Mesendoderm (in vitro differentiated cells): ENCODE measurements at regions not wholly inside any gene's neighbourhood (a gene's known extent, or its start where the extent isn't known, plus 50 kb on each side); places are given as distances from the start of the nearest gene placed in this dataset.

ENCODE experiments used
- DNase-seq: peaks from one replicate; pipeline ENCODE4 v3.0.0; 2013
- H2AK5ac ChIP-seq: 2 replicates; pipeline ENCODE4 v1.6.1; 2013; ENCODE audit warnings: low read length, inconsistent platforms
- H2BK120ac ChIP-seq: 2 replicates; pipeline ENCODE4 v1.6.1; 2013; ENCODE audit warnings: low read depth, mild to moderate bottlenecking, low read length, moderate library complexity, mixed read lengths
- H2BK15ac ChIP-seq: replicated peaks from 2 replicates; pipeline ENCODE4 v1.6.1; 2013; ENCODE audit warnings: low read depth, mild to moderate bottlenecking, moderate library complexity
- H2BK5ac ChIP-seq: 2 replicates; pipeline ENCODE4 v1.6.1; 2013; ENCODE audit warnings: low read length, inconsistent platforms
- H3K18ac ChIP-seq: 2 replicates; pipeline ENCODE4 v1.6.1; 2013; ENCODE audit warnings: mild to moderate bottlenecking, low read length, mixed read lengths
- H3K23ac ChIP-seq: one replicate; pipeline ENCODE4 v1.6.1; 2013; ENCODE audit warnings: low read length
- H3K27ac ChIP-seq: 2 replicates; pipeline ENCODE4 v1.5.1; 2013; ENCODE audit warnings: low read depth, mild to moderate bottlenecking, inconsistent platforms, low read length, moderate library complexity
- H3K27me3 ChIP-seq: 2 replicates; pipeline ENCODE4 v1.6.1; 2013; ENCODE audit warnings: low read length, control low read depth, mild to moderate bottlenecking, inconsistent platforms; ENCODE audit not compliant: insufficient read depth, poor library complexity
- H3K36me3 ChIP-seq: 2 replicates; pipeline ENCODE4 v1.6.1; 2013; ENCODE audit warnings: low read length, inconsistent platforms; ENCODE audit not compliant: control insufficient read depth, insufficient read depth
- H3K4ac ChIP-seq: one replicate; pipeline ENCODE4 v1.6.1; 2013; ENCODE audit warnings: low read depth, mild to moderate bottlenecking, low read length, moderate library complexity
- H3K4me1 ChIP-seq: 2 replicates; pipeline ENCODE4 v1.6.1; 2013; ENCODE audit warnings: low read depth, low read length, inconsistent platforms; ENCODE audit not compliant: control insufficient read depth
- H3K4me2 ChIP-seq: 2 replicates; pipeline ENCODE4 v1.6.1; 2013; ENCODE audit warnings: low read length
- H3K4me3 ChIP-seq: 2 replicates; pipeline ENCODE4 v1.5.1; 2013; ENCODE audit warnings: mild to moderate bottlenecking, low read length
- H3K56ac ChIP-seq: one replicate; pipeline ENCODE4 v1.6.1; 2013; ENCODE audit warnings: low read length
- H3K79me1 ChIP-seq: 2 replicates; pipeline ENCODE4 v1.6.1; 2013; ENCODE audit warnings: low read length, inconsistent platforms
- H3K79me2 ChIP-seq: 2 replicates; pipeline ENCODE4 v1.6.1; 2013; ENCODE audit warnings: mild to moderate bottlenecking, low read length; ENCODE audit not compliant: control insufficient read depth, insufficient read depth
- H3K9ac ChIP-seq: 2 replicates; pipeline ENCODE4 v1.6.1; 2013; ENCODE audit warnings: low read length, inconsistent platforms
- H4K5ac ChIP-seq: one replicate; pipeline ENCODE4 v1.6.1; 2013; ENCODE audit warnings: low read length
- H4K8ac ChIP-seq: one replicate; pipeline ENCODE4 v1.6.1; 2013; ENCODE audit warnings: low read depth, mild to moderate bottlenecking, control low read depth, low read length, moderate library complexity
- WGBS: extraction: QIAGEN DNeasy Blood & Tissue Kit; methylation state at CpG from one replicate; pipeline ENCODE4 v1.1.7; 2013; ENCODE audit warnings: low lambda C conversion rate, missing lambda C conversion rate; ENCODE audit not compliant: insufficient coverage; ENCODE audit errors: extremely low coverage; 5-methylcytosine and 5-hydroxymethylcytosine counted together

DNA sequence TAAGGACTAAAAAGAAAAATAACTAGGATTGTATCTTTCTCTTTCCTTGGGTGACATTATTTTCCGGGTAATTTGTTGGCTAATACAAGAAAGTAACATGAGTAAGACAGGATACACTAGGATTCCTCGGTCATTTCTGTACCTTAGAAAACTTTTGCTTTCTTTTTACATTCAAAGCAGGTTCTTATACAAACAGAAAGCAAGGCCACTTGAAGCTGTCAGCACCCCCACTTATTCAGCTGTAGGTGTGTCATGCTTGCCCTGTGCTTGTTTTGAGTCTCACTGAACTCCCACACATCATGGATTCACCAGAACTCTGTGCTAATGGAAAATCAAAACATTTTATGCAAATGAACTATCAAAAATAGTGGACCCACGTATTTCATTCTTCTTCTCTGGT lies 266.8 kb upstream of the CLEC14A start:
- Histone ChIP-seq H4K5ac (peak overlapping the region; percentile 6), H3K27ac (no peak overlapping the region), H4K8ac (no peak overlapping the region), H2BK5ac (peak overlapping the region; percentile 13), H3K79me2 (no peaks in the 10 kb centered on the region), H3K4me1 (no peaks in the 10 kb centered on the region), H3K36me3 (no peaks in the 10 kb centered on the region), H3K9ac (no peak overlapping the region), H3K79me1 (no peaks in the 10 kb centered on the region), H3K23ac (no peak overlapping the region), H3K18ac (peak overlapping the region; percentile 39), H3K27me3 (no peaks in the 10 kb centered on the region), H2BK15ac (peak overlapping the region; percentile 6), H3K4me2 (no peak overlapping the region), H3K4me3 (no peak overlapping the region), H3K56ac (peak overlapping the region; percentile 30), H3K4ac (no peak overlapping the region), H2BK120ac (no peak overlapping the region), H2AK5ac (no peak overlapping the region)
- no peak for DNase-seq
- WGBS: no CpG with 5 or more reads among the region's 3 CpGs

DNA sequence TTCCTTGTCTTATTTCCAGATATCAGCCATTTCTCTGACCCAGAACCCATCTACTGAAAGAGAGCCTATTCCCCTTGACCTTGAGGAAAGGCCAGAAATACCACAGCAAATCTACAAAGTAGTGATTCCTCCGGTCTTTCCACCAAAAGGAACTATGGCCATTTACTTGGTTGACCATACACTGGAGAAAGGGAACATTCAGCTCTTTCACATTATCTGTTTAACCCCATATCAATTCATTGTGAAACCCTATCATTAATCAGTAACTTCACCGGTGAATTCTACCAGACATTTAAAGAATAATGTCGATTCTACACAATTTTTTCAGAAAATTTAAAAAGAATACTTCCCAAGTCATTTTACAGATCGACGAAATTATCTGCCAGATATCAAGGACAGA lies 265.7 kb upstream of the CLEC14A start:
- H3K4me3 ChIP-seq: no peak overlapping the region
- no peak overlapping the region for H3K9ac ChIP-seq
- no peak overlapping the region for H2AK5ac ChIP-seq
- no peak overlapping the region for H3K4ac ChIP-seq
- no peaks in the 10 kb centered on the region for H3K4me1 ChIP-seq
- H3K27me3 ChIP-seq: no peaks in the 10 kb centered on the region
- DNase-seq: no peak
- no peaks in the 10 kb centered on the region for H3K36me3 ChIP-seq
- H3K79me2 ChIP-seq: no peaks in the 10 kb centered on the region
- H3K4me2 ChIP-seq: no peak overlapping the region
- H3K79me1 ChIP-seq: no peaks in the 10 kb centered on the region
- no peak overlapping the region for H3K56ac ChIP-seq
- H2BK120ac ChIP-seq: no peak overlapping the region
- H2BK5ac ChIP-seq: no peak overlapping the region
- H2BK15ac ChIP-seq: no peak overlapping the region
- H3K23ac ChIP-seq: no peak overlapping the region
- no peak overlapping the region for H3K27ac ChIP-seq
- no peak overlapping the region for H3K18ac ChIP-seq
- H4K8ac ChIP-seq: no peak overlapping the region
- no CpG with 5 or more reads among the region's 5 CpGs for WGBS
- H4K5ac ChIP-seq: no peak overlapping the region

DNA sequence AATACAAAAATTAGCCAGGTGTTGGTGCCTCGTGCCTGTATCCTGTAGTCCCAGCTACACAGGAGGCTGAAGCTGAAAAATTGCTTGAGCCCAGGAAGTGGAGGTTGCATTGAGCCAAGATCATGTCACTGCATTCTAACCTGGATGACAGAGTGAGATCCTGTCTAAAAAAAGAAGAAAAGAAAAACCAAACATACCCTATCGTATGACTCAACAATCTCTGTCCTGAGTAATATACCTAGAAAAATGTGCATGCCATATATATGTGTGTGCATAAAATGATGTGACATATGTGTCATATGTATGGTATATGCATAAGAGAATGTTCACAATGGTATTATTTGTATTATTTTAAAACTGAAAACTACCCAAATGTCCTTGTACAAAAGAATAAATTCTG lies 261.5 kb upstream of the CLEC14A start:
- Histone ChIP-seq H3K79me2 (no peaks in the 10 kb centered on the region), H2BK120ac (no peak overlapping the region), H3K4me3 (no peak overlapping the region), H2BK5ac (no peak overlapping the region), H3K4me1 (no peaks in the 10 kb centered on the region), H3K18ac (no peak overlapping the region), H3K79me1 (no peaks in the 10 kb centered on the region), H2BK15ac (no peak overlapping the region), H3K36me3 (no peaks in the 10 kb centered on the region), H3K23ac (no peak overlapping the region), H3K4me2 (no peak overlapping the region), H4K8ac (no peak overlapping the region), H2AK5ac (no peak overlapping the region), H3K27ac (no peak overlapping the region), H3K56ac (no peak overlapping the region), H3K9ac (no peak overlapping the region), H3K27me3 (no peaks in the 10 kb centered on the region), H4K5ac (no peak overlapping the region), H3K4ac (no peak overlapping the region)
- no CpG with 5 or more reads among the region's 2 CpGs for WGBS
- DNase-seq: no peak

DNA sequence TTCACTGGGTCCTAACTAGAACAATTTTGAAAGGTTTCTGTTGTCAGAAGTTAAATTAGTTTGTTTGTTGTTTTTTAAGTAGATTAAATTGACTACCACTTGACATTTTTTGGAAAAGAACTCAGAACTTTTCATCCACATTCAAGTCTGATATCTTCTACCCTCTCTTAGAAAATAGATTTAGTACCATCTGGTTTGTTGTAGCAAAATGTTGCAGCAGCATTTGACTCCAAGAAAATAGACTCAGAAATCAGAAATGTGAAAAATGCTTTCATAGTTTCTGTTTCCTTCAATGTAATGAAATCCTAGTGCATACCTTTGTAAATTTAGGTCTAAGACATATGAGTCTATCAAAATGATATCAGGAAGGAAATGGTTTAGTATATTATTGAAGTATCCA lies 256.3 kb upstream of the CLEC14A start:
- no peak overlapping the region for H3K4ac ChIP-seq
- H2BK15ac ChIP-seq: no peak overlapping the region
- no peak overlapping the region for H3K56ac ChIP-seq
- no peak overlapping the region for H3K23ac ChIP-seq
- H2BK5ac ChIP-seq: no peak overlapping the region
- no peaks in the 10 kb centered on the region for H3K36me3 ChIP-seq
- no peaks in the 10 kb centered on the region for H3K79me2 ChIP-seq
- no peak overlapping the region for H4K8ac ChIP-seq
- H3K9ac ChIP-seq: no peak overlapping the region
- H3K4me3 ChIP-seq: no peak overlapping the region
- H3K79me1 ChIP-seq: no peaks in the 10 kb centered on the region
- H2AK5ac ChIP-seq: no peak overlapping the region
- no peaks in the 10 kb centered on the region for H3K4me1 ChIP-seq
- H4K5ac ChIP-seq: no peak overlapping the region
- H3K4me2 ChIP-seq: no peak overlapping the region
- no peak for DNase-seq
- no peaks in the 10 kb centered on the region for H3K27me3 ChIP-seq
- no peak overlapping the region for H3K18ac ChIP-seq
- H3K27ac ChIP-seq: no peak overlapping the region
- no peak overlapping the region for H2BK120ac ChIP-seq

DNA sequence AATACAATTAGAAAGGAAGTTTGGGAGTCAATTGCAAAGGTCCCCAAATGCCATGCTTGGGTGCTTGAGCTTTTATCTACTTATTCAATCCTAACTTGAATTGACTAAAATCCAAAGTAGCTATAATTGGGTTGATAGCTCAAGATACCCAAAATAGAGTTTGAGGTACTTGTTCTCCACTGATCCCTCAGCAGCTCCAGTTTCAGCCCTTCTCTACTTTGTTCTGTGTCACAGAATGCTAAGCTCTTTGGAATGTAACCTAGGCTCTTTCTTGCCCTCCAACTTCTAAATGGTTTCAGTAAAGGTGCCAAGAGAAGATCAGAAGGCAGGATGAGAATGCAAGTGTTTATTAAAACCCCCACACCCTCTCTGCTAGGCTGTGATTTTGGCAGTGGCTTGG lies 251.4 kb upstream of the CLEC14A start:
- H3K4me1 ChIP-seq: no peaks in the 10 kb centered on the region
- no peak overlapping the region for H3K56ac ChIP-seq
- H2BK5ac ChIP-seq: no peak overlapping the region
- H3K79me1 ChIP-seq: no peaks in the 10 kb centered on the region
- no peak overlapping the region for H3K9ac ChIP-seq
- no peak overlapping the region for H4K8ac ChIP-seq
- no peaks in the 10 kb centered on the region for H3K79me2 ChIP-seq
- H3K23ac ChIP-seq: no peak overlapping the region
- no peak overlapping the region for H2BK120ac ChIP-seq
- H3K4ac ChIP-seq: no peak overlapping the region
- H3K27me3 ChIP-seq: no peaks in the 10 kb centered on the region
- no peak for DNase-seq
- no peak overlapping the region for H3K4me2 ChIP-seq
- no peak overlapping the region for H3K27ac ChIP-seq
- no peak overlapping the region for H2AK5ac ChIP-seq
- H2BK15ac ChIP-seq: no peak overlapping the region
- no peaks in the 10 kb centered on the region for H3K36me3 ChIP-seq
- H3K4me3 ChIP-seq: no peak overlapping the region
- H4K5ac ChIP-seq: no peak overlapping the region
- no peak overlapping the region for H3K18ac ChIP-seq

DNA sequence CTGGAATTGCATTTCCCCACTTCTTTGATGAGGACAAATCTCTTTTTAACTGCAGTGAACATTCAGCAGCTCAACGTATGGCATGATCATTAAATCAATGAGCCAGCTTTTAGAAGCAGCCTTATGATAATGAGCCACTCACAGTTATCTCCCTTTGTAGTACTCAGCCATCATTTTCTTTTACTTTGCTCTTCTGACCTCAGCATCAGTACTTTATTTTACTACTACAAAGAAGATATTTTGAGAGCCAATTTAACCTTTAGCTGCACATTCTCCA lies 250.0 kb upstream of the CLEC14A start:
- DNase-seq: no peak
- Histone ChIP-seq H3K27ac (no peak overlapping the region), H3K79me2 (no peaks in the 10 kb centered on the region), H3K56ac (no peak overlapping the region), H4K5ac (no peak overlapping the region), H4K8ac (no peak overlapping the region), H2BK15ac (no peak overlapping the region), H3K4me1 (no peaks in the 10 kb centered on the region), H2BK120ac (no peak overlapping the region), H3K4me2 (no peak overlapping the region), H3K4me3 (no peak overlapping the region), H3K23ac (no peak overlapping the region), H2AK5ac (no peak overlapping the region), H3K36me3 (no peaks in the 10 kb centered on the region), H3K79me1 (no peaks in the 10 kb centered on the region), H3K4ac (no peak overlapping the region), H3K9ac (no peak overlapping the region), H2BK5ac (no peak overlapping the region), H3K18ac (no peak overlapping the region), H3K27me3 (no peaks in the 10 kb centered on the region)
- no CpG with 5 or more reads among the region's 1 CpG for WGBS
